GF-D8 (cell line): ENCODE measurements at regions not wholly inside any gene's neighbourhood (a gene's known extent, or its start where the extent isn't known, plus 50 kb on each side); places are given as distances from the start of the nearest gene placed in this dataset.
"Not testable (repeated sequence)": the region's sequence is repeated elsewhere in the genome, so short reads cannot be mapped to it uniquely, and the experiment has no call there.

Experiments
- DNase-seq: peaks from one replicate; lab custom pipeline; 2025; lab: John Stamatoyannopoulos, UW

DNA sequence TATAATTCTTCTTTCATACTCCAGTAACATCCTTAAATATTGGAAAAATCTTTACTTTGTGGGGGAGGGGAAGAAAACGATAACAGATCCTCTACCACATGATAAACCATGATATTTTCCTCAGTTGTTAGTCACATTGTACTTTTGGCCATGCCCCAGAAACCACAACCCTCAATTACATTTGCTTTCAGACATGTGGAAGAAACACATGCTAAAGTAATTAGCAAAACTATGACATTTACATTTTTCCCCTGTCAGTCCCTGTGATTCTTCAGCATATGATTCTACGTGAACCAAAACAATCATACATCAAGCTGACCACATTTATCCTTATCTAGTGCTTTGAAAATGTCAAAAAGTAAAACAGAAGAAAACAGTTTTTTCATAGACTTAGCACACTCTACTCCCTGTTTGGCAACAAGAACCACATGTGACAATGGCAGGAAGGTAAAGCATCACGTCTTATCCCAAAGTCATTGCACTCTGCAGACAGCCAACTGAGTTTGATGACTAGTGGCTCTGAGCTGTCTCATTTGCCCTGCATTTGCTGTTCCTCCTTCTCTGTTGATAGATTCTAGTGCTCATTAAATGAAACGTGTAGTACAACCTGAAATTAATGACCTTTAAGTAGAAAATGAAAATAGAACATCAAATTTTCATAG, 505.8 kb upstream of the MARCKS start:
- no peak for DNase-seq

DNA sequence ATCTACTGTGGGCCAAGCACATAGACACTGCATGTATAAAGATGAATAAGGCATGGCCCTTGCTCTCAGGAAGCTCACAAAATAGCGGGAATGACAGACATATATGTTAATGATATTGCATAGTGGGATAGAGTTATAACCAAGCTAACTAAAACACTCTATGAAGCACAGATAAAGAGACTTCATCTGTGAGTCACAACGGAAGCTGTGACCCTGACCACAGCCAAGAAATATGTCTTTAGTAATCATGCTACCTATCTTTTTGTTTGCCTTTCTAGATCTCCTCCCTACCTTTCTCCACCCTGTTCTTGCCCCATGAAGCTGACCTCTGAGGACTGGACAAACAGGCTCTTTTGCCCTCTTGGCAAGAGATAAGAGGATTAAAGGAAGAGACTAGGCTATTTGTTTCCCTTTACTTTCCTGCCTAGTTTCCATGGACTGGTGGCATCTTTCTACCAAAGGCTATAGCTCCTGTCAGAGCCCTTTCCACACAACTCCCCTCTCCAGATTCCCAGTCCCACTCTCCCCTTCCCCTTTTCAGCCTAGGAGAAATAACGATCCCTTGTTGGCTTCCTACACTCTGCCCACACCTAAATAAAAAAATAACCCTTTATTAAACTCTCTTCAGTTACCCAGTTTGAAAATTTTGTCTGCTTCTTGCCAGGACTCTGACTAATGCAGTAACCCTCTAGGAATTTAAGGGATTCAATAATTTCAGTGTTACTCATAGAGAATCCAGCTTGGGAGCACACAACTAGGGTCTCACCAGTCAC, 504.9 kb upstream of the MARCKS start:
- DNase-seq = no peak

DNA sequence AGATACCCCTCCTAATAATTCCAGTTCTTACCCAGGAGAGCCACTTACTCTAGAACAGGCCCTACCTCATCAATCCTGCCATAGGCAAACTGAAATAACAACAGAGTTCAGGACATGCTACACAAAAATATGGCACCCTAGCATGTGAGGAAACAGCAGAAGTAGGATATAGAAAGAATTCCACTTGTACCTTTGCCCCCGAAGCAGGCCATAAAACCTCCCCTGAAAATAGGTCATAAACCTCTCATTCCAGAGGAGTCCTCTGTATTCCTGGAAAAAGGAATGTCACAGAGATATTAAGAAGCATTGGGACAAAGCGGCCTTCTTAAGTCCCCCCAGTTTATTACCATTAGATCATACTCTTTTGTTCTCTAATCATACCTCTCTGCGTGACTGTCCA, 504.3 kb upstream of the MARCKS start:
- DNase-seq = no peak

DNA sequence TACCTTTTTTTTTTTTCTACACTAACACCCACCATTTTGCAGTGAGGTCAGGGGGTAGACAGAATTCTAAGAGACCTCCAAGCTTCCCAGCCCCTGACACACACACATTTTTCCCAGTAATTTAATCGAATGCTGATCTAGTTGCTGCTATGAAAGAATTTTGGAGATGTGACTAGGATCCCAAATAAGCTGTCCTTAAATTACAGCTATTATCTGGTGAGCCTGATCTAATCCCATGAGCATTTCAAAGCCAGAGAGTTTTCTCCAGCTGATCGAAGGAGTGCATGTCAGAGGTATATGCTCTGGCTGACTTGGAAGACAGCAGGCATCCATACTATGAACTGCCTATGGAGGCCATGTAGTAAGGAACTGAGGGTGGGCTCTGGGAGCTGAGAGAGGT, 503.8 kb upstream of the MARCKS start:
- no peak for DNase-seq

DNA sequence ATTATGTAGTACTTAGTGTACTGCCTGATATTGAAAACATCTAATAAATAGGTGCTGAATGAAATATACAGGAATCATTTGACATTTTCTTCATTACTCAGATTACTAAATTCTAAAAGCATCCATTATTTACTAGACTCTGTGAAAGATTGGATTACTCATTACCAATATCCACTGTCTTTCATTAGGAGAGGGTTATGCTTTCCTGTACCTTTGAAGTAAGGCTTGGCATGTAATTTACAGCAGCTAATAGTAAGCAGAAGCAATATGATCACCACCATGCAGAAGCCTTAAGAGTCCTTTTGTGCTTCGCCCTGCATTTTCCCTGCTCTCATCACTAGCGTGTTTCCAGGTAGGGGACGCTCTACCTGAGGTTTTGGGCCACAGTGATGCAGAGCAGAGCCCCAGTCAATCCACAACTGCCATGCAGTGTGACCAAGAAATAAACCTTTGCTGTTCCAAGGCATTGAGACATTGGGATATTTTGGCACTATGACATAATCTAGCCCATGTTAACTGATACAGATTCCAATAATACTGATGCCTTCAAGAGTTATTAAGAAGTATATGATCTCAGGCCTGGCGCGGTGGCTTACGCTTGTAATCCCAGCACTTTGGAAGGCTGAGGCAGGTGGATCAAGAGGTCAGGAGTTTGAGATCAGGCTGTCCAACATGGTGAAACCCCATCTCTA, 502.8 kb upstream of the MARCKS start:
- DNase-seq = no peak

DNA sequence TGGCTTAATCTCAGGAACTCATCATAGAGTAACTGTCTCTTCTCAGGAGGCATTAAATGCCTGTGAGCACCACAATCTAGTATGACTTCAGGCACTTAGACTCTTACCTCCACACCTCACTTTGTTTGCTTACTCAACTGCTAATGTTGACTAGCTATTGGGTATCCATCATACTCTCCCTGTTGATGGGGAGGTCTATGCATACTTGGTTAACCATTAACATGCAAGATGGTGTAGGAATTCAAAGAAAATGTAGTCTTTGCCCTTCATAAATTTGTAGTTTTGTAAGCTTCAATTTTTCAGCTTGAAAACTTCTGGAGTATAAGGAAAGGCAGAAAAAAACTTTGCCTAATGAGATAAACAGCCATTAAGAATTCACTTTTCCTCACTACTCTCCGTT, 501.0 kb upstream of the MARCKS start:
- DNase-seq = no peak

DNA sequence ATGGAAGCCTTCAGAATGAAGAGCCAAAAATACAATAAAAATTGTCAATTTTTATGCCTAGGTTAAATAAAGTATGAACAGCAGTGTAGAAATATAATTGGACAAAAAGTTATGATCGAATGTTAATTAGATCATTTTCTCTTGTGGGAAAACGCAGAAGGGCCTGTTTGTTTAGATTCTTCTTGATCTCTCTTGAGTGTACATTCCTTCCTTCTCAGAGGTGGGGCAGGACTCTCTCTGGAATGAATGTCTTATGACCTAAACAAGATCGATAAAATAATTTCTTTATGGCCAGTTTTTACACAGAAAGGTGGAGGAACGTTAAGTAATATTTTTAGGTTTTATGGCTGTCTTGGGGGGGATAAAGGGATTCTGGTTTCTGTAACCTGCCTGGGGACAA, 500.1 kb upstream of the MARCKS start:
- DNase-seq = no peak

DNA sequence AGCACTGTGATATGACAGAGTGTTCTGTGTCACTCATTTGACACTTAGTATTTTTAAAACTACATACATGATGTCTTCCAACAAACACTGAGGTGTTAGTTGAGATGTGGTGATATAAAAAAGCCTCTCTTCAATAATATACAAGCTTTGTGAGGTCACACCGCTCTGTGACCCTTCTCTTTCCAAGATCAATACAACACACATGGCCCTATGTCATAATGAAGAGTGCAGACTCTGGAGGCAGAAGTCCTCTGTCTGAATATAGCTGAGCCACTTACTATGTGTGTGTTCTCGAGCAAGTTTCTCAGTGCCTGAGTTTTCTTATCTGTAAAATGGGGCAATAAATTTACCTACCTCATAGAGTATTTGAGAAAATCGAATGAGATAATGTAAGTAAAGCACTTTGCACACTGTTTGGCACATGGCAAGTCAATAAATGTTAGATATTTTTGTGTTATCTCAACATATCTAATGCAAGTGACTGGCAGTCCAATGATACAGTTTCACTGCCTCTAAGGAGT, 499.0 kb upstream of the MARCKS start:
- DNase-seq = no peak

DNA sequence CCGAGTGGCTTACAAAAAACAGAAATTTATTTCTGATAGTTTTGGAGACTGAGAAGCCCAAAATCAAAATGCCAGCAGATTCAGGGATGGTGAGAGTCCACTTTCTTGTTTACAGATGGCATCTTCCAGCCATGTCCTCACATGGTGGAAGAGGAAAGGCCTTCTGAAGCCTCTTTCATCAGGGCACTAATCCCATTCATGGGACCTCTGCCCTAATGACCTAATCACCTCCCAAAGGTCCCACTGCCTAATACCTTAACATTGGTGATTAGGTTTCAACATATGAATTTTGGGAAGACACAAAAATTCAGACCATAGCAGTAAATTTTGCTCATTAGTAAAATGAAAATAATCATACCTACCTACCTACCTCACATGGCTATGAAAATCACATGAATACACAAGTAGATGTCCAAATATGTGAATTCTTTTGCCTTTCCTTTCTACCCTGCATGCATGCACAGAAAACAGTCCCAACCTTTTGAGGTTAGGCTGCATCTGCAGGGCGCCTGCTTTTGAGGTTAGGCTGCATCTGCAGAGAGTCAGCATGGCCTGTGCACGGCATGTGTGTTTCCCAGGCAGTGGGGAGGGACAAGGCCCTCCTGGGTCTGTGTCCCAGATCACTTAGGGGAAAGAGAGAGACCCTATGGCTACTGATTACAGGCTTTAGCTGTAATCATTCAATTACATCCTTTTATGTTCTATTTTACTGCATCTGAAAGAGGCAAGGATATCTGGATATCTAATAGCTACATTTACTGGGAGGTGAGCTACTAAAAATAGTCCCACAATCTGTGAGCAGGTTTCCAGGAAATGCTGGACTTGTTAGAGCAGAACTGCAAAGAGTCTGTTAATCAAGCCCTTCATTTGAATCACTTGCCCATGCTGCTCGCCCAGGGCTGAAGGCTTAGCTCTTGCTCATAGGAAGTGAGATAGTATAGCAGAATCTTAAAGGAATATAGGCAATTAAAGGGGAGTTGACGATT, 497.7 kb upstream of the MARCKS start:
- no peak for DNase-seq

DNA sequence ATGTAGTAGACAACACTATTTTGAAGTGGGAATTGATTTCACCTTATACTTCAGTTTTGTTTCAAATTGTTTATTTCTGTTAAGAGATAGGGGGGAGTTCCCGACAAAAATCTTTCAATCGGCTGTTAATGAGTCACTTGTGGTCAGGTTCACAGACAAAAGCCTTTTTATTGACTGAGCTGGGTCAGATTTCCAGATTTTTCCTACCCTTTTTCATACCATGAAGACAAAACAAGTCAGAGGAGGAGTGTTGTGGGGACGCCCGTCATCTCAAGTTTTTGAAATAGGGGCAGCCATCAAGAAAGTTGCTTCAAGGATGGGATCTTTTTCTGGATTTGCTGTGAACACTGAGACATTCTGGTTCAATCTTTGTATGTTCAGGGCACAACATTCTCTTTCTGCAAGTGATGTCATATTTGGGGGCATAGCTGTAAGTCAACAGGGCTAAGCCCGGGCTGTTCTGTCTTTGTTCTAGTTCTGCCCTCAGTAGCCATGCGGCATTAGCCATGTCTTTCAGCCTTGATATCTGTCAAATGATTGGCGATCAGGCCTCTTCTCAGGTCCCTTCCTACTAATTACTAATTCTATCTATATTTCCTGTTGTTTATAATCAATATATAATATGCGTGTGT, 496.0 kb upstream of the MARCKS start:
- DNase-seq = no peak

DNA sequence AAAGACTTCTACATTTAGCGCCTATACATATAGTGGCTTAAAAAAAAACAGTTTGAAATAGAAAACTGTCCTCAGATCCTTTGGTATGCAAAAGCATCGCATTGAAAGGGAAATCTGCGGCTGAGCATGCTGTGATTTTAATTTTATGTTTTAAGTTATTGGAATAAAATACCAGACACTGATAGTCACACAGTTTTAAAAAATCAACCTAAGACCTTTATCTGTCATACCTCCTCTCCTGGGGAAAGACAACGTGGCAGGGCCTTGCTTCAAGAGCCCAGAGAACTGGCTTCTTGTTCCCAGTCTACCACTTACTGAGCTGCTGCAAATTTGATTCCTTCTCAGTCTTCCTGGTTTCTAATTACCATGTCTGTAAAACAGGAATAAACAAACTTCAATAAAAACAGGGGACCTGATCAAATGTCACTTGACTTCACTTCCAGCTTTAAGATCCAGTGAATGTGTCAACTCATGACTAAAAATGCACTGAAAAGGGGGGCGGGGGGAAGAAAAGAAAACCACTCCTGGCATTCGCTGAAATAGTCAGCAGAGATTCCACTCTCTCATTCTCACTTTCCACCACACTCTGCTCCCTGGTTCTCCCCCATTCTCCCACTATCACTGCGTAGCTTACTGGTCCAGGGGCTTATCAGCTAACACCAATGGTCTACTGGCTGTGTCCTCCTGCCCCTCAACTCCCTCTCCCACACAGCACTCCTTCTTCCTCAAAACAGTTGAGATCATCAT, 494.7 kb upstream of the MARCKS start:
- DNase-seq = no peak

DNA sequence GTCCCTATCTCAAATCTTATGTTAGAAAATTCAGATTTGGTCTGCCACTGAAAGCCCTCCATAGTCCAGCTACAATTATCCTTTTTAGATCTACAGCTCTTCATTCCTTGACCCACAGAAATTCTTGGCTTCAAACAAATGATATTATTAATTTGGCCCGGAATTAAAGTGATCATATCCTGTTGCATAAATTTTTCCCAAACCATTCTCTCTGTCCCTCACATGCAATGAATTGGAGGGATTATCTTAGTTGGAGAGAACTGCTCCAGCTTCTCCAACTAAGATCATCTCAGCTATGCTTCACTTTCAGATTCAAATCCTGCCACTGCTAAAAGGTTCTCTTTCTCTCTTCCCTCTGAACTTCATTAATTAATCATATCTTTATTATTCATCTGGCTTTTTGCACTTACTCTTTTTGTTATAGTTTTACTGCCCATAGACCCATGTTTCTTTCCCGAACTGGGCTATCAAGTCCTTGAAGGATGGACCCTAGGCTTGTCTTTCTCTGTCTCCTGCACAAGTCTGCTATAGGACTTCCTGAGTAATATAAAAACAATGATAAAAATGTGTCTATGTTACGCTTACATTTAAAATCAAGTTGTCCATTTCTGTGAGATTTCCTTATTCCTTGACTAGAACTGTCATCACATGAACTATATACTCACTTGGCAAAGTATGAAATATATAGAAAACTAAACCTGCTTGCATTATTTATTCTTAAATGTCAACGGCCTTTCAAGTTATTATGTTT, 493.9 kb upstream of the MARCKS start:
- DNase-seq = no peak

DNA sequence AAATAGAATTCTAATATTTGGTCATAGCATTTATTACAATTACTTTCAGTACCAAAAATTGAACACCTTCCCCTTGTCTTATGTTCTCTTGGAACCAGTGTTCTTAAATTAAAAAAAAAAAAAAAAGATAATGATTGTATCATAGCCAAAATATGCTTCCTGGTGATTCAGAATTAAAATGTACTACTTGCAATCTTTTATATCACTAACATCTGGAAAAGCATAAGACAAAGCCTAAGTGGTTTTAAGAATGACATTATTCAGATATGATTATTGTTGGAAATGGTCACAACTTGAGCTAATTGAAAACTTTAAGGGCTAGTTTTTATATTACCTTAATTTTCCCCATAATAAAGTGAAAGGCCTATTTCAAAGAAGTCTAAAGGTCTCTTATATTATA, 493.3 kb upstream of the MARCKS start:
- DNase-seq = no peak

DNA sequence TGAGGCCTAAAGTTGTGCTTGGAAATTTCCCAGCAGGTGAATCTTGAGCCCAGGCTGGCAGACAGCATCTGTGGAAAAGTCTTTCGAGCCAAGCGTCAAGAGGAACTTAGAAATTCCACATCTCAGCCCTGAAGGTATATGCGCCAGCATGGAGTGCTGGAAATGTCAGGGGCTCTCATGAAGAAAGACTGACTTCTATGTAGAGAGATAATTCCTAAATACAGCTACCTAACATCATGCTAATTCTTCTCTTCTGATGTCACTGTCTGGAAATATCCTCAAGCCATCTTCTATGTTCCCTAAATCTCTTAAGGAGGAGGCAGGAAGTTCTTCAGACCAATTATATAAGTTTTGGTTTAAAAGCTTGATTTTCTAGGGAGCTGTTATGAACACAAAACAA, 492.4 kb upstream of the MARCKS start:
- no peak for DNase-seq

DNA sequence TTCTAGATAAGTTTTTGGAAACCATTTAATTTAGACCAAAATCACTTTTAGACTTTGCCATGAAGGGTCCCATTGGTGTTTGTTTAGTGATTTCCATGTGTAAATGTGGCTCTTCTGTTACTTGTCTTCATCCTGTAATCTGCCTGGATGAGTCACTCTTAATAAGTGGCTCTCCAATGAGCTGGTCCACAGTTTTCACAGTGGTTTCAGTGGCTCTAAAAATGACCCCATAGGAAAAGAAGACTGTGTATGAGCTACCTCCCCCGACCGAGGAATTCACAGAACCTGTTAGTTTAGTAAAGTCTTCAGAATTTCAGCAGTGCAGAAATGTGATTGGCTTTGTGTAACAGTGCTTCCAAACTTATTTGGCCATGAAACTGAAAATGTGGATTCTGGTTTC, 492.0 kb upstream of the MARCKS start:
- DNase-seq = no peak

DNA sequence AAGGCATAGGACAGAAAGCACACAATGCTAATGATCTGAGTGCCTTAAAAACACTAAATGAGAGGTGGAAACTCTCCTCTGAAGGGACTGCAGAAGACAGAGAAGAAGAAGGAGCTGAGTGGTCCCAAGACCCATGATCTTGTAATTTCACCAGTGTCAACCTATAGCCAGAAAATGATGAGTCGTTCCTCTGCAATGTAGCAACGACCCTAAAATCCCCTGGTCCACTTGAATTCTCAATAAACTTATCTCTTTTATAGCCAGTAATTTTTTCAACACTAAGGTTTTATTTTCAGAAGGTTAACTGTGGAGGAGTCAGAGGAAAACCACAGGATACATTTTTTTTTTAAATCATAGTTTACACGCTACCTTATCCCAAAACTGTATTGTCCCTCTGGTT, 490.6 kb upstream of the MARCKS start:
- DNase-seq = no peak

DNA sequence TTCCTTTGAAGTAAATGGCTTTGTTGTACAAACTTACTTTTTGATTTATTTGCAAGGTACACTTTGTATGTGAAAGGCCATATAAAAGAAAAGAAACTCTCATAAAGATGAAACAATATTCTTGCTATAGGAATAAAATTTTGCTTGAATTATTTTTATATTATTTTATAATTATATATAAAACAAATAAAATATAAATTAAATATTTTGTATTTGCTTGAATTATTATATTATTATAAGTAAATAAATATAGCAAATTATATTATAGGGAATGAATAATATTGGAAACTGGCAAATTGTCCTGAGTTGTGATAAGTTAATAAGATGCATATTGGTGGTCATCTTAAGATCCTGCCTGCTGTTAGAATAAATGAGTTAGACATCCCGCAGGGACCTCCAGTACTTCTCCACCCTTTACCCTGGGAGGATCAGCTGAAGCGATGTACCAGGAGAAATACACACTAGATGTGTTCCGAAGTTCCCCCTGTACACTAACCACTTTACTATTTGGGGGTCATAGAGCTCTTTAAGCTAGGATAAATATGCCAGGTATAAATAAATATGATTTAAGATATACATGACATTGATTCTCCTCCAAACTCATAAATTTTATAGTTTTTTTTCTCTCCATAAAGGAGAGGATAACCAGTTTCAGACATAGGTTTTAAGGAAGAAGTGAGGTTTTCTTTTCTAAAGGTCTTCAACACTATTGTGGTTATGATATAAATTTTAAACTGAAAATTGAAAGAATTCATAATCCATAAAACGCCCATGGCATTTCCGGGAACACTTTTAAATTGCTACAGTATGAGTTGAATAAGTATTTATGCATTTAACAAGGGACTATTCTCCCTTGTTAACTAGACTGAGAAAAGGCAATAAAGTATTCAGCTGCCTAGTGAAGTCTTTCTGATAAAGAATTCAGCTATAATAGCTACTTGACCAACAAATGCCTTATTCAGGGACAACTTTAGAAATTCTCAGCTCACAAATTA, 486.3 kb upstream of the MARCKS start:
- no peak for DNase-seq

DNA sequence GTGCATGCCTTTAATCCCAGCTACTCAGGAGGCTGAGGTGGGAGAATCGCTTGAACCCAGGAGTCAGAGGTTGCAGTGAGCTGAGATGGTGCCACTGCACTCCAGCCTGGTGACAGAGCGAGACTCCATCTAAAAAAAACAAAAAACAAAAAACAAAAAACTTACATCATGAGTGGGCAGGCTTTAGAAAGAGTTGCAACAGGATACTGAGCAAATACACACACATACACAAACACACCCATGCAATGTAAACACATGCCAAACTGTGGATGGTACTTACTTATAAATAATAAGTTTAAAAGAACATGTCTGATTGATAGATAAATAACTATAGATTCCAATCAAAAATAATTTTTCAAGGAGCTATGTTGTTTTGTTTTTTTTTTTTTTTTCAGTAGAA, 481.7 kb upstream of the MARCKS start:
- DNase-seq = not testable (repeated sequence)
